ENCODE measurements at regions not wholly inside any gene's neighbourhood (a gene's known extent, or its start where the extent isn't known, plus 50 kb on each side); places are given as distances from the start of the nearest gene placed in this dataset.
A peak's percentile ranks its signal among the peaks of the same experiment; 100 is the strongest.

DNA sequence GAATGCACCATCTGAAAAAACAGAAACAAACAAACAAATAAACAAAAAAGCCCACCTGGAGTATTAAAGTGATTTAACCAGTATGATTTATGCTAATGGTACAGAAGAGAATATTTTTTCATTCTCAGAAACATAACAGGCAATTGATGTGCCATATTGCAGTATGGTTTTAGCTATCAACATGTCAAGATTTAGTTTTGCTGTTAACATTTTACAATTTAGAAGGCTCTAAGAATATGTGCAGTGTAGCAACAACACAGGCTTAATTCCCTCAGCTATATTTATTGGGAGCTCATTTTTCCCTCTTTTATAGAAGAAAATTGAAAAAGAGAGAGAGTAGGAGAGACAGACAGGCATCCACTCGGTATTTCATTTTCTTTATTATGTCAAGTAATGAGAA is 1022.7 kb upstream of the CITED2 start:
- H3K9me2 ChIP-seq (replicated peaks; ENCODE audit: insufficient read depth, low read length): no peaks in the 10 kb centered on the region
- H3K9ac ChIP-seq (ENCODE audit: low read length): no peak overlapping the region
- no peak overlapping the region for H3K4me3 ChIP-seq (ENCODE audit: insufficient read depth, low read length, poor library complexity, severe bottlenecking)
- no peaks in the 10 kb centered on the region for H3K27me3 ChIP-seq (ENCODE audit: low read length)
- no peak for TF ChIP-seq EZH2phosphoT487 (conservative IDR thresholded peaks at IDR 0.05; ENCODE audit: low read length)
- TF ChIP-seq, protein P1, sequence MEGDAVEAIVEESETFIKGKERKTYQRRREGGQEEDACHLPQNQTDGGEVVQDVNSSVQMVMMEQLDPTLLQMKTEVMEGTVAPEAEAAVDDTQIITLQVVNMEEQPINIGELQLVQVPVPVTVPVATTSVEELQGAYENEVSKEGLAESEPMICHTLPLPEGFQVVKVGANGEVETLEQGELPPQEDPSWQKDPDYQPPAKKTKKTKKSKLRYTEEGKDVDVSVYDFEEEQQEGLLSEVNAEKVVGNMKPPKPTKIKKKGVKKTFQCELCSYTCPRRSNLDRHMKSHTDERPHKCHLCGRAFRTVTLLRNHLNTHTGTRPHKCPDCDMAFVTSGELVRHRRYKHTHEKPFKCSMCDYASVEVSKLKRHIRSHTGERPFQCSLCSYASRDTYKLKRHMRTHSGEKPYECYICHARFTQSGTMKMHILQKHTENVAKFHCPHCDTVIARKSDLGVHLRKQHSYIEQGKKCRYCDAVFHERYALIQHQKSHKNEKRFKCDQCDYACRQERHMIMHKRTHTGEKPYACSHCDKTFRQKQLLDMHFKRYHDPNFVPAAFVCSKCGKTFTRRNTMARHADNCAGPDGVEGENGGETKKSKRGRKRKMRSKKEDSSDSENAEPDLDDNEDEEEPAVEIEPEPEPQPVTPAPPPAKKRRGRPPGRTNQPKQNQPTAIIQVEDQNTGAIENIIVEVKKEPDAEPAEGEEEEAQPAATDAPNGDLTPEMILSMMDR (IDR thresholded peaks at IDR 0.05; ENCODE audit: insufficient read depth, low read length, poor library complexity, severe bottlenecking): no peak
- H3K9me3 ChIP-seq (ENCODE audit: insufficient read depth, low read length): no peaks in the 10 kb centered on the region
- no peaks in the 10 kb centered on the region for H3K79me2 ChIP-seq (ENCODE audit: insufficient read depth, low read length)
- no peaks in the 10 kb centered on the region for H3K36me3 ChIP-seq (ENCODE audit: low read length)
- no peaks in the 10 kb centered on the region for H3F3A ChIP-seq (ENCODE audit: insufficient read depth)
- no peaks in the 10 kb centered on the region for H4K20me1 ChIP-seq (ENCODE audit: low read depth, low read length)
- no peak overlapping the region for H3K4me2 ChIP-seq (ENCODE audit: low read depth, low read length, poor library complexity, severe bottlenecking)
- no peak overlapping the region for H3K27ac ChIP-seq (ENCODE audit: low read depth, low read length)
- peak overlapping the region; percentile 18 for H2AFZ ChIP-seq (ENCODE audit: low read depth, low read length, severe bottlenecking)

DNA sequence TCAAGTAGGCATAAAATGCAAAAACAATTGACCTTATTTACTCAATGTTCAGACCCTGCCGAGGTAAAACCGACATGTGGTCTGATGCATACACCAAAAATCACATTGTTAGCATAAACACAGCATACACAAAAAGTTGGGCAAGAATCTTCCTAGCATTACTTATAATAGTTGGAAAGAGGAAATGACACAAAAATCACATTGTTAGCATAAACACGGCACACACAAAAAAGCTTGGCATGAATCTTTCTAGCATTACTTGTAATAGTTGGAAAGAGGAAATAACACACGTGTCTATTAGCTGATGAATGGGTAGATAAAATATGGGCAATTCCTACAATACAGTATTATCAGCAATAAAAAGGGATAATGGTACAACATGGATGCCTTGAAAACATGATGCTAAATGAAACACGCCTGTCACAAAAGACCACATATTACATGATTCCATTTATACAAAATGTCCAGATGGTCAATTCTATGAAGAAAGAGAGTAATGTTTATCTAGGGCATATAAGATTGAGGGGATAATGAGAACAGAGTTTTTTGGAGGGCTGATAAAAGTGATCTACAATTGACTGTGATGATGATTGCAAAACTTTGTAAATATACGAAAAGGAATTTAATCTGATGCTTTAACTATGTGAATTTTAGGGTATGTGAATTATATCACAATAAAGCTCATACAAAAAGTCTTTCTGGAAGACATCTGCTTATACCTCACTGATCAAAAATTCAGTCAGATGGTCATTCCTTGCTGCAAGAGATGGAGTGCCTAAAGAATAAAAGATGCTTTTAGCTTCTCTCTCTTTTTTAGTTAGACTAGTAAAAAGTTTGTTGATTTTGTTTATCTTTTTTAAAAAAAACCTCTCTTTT is 1019.5 kb upstream of the CITED2 start:
- no peaks in the 10 kb centered on the region for H3K36me3 ChIP-seq (ENCODE audit: low read length)
- no peak overlapping the region for H3K27ac ChIP-seq (ENCODE audit: low read depth, low read length)
- no peaks in the 10 kb centered on the region for H3K9me2 ChIP-seq (replicated peaks; ENCODE audit: insufficient read depth, low read length)
- H3K27me3 ChIP-seq (ENCODE audit: low read length): no peaks in the 10 kb centered on the region
- TF ChIP-seq, protein P1 (IDR thresholded peaks at IDR 0.05; ENCODE audit: insufficient read depth, low read length, poor library complexity, severe bottlenecking): no peak
- TF ChIP-seq EZH2phosphoT487 (conservative IDR thresholded peaks at IDR 0.05; ENCODE audit: low read length): no peak
- H3F3A ChIP-seq (ENCODE audit: insufficient read depth): no peaks in the 10 kb centered on the region
- no peak overlapping the region for H3K4me3 ChIP-seq (ENCODE audit: insufficient read depth, low read length, poor library complexity, severe bottlenecking)
- no peaks in the 10 kb centered on the region for H3K79me2 ChIP-seq (ENCODE audit: insufficient read depth, low read length)
- no peak overlapping the region for H2AFZ ChIP-seq (ENCODE audit: low read depth, low read length, severe bottlenecking)
- no peaks in the 10 kb centered on the region for H3K9me3 ChIP-seq (ENCODE audit: insufficient read depth, low read length)
- no peak overlapping the region for H3K9ac ChIP-seq (ENCODE audit: low read length)
- no peaks in the 10 kb centered on the region for H4K20me1 ChIP-seq (ENCODE audit: low read depth, low read length)
- H3K4me2 ChIP-seq (ENCODE audit: low read depth, low read length, poor library complexity, severe bottlenecking): no peak overlapping the region

DNA sequence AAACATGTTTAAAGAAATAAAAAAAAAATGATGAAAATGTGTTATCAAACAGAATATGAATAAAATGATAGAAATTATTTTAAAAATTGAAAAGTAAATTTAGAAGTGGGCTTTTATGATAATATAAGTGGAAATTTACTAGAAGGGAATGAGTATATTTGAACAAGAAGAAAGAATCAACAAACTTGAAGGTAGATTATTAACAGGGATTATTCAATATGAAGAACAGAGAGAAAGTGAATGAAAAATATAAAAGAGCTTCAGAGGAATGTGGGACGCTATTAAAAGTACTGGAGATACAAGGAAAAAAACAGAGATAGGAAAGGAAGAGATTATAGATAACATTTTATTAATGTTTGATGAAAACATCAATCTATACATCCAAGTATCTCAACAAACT is 1014.4 kb upstream of the CITED2 start:
- no peaks in the 10 kb centered on the region for H3F3A ChIP-seq (ENCODE audit: insufficient read depth)
- no peaks in the 10 kb centered on the region for H4K20me1 ChIP-seq (ENCODE audit: low read depth, low read length)
- H3K9ac ChIP-seq (ENCODE audit: low read length): no peak overlapping the region
- no peaks in the 10 kb centered on the region for H3K9me2 ChIP-seq (replicated peaks; ENCODE audit: insufficient read depth, low read length)
- no peak for TF ChIP-seq EZH2phosphoT487 (conservative IDR thresholded peaks at IDR 0.05; ENCODE audit: low read length)
- TF ChIP-seq, protein P1 (IDR thresholded peaks at IDR 0.05; ENCODE audit: insufficient read depth, low read length, poor library complexity, severe bottlenecking): no peak
- no peak overlapping the region for H3K4me2 ChIP-seq (ENCODE audit: low read depth, low read length, poor library complexity, severe bottlenecking)
- H3K4me3 ChIP-seq (ENCODE audit: insufficient read depth, low read length, poor library complexity, severe bottlenecking): no peak overlapping the region
- H3K79me2 ChIP-seq (ENCODE audit: insufficient read depth, low read length): no peaks in the 10 kb centered on the region
- H3K27me3 ChIP-seq (ENCODE audit: low read length): no peaks in the 10 kb centered on the region
- H2AFZ ChIP-seq (ENCODE audit: low read depth, low read length, severe bottlenecking): no peak overlapping the region
- H3K9me3 ChIP-seq (ENCODE audit: insufficient read depth, low read length): peaks cover 13% of the 10 kb centered on the region; the same call in 1 of the 2 replicates
- no peak overlapping the region for H3K27ac ChIP-seq (ENCODE audit: low read depth, low read length)
- H3K36me3 ChIP-seq (ENCODE audit: low read length): no peaks in the 10 kb centered on the region
